ENCODE measurements at regions not wholly inside any gene's neighbourhood (a gene's known extent, or its start where the extent isn't known, plus 50 kb on each side); places are given as distances from the start of the nearest gene placed in this dataset.
A peak's percentile ranks its signal among the peaks of the same experiment; 100 is the strongest.

GRCh38 chr13:110794209-110794608, 80.7 kb downstream of the ING1 start:
- H3K4me3 ChIP-seq = no peak overlapping the region
- TF ChIP-seq CTCF (IDR thresholded peaks at IDR 0.05) = no peak
- H3K27me3 ChIP-seq = no peaks in the 10 kb centered on the region
- H3K9me3 ChIP-seq = peaks cover 0 to 17% of the 10 kb centered on the region in 2 donors
- H3K27ac ChIP-seq = no peak overlapping the region
- DNase-seq (ENCODE audit: low spot score) = no peak
- H3K36me3 ChIP-seq = no peaks in the 10 kb centered on the region
- peaks cover 0 to 9% of the 10 kb centered on the region in 2 donors for H3K4me1 ChIP-seq

DNA sequence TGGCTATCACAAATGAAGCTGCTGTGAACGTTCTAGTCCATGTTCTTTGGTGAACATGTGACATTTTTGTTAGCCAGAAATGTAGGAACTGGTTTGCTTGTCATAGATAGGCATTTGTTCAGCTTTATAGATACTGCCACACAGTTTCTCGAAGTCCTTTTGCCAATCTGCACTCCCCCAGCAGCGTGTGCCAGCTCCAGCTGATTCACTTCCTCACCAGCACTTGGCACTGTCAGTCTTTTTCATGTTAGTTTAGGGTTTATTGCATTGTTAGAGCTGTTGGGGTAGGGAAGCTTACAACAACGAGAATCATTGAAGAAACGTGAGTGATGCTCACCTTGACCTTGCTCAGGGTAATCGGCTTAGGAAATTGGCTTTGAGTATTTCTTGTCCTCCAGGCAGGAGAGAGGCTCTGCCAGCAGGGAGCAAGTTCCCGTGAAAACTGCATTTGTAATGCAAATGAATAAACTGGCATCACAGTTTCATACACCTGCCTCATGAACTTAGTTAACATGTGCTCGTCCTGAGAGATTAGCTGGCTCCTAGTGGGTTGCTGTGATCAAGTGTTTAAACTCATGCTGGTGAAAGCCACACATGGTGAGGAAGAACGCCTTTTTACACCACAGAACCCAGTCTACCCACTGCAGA, 83.9 kb downstream of the ING1 start:
- Histone ChIP-seq H3K27me3 (no peaks in the 10 kb centered on the region), H3K36me3 (no peaks in the 10 kb centered on the region), H3K27ac (no peak overlapping the region), H3K4me1 (peaks cover 0 to 10% of the 10 kb centered on the region in 2 donors), H3K9me3 (no peaks in the 10 kb centered on the region), H3K4me3 (no peak overlapping the region)
- no peak for DNase-seq (ENCODE audit: low spot score)
- TF ChIP-seq CTCF (IDR thresholded peaks at IDR 0.05) = no peak

GRCh38 chr13:110798081-110798994, 84.8 kb downstream of the ING1 start:
- no peak for DNase-seq (ENCODE audit: low spot score)

DNA sequence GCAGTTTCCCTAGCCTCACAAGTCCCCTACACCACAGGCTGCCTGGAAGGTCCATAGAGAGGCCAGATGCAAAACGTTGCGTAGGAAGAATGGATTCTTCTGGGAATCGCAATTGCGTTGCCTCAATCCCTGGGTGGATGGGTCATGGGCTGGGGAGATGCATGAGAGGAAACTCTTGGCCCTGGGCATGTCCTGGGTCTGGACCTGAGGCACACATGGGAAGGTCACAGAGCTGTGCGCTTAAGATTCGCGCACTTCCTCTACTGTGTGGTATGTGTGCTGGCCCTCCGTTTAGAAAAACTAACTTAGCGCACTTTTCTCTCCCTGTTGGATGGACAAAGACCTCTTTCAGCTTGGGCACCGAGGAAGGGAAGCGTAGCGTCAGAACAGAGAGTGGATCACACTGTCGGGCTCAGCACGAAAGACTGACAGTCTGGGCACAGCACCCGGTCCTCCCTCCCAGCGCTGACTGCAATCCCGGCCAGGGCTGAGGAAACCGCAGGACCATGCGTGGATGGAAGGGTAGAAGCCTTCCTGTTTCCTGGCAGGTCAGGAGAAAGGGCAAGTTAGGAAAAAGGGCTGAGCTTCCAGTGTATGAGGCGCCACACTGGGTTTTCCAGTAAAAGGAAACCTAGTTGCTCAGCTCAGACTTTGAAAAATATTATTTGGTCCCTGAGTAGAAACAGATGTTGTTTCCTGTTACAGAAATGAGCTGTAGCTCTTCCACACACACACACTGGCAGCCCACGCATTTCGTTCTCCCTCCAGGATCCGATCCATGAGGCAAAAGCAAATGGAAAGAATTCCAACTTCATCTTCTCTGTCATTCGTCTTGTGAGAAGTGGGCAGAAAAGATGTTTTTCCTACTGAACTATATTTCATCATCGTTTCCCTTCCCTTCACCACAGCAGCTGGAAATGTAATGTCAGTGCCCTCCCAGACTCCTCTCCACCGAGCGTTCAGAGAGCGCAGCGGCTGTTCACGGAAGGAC, 86.0 kb downstream of the ING1 start:
- H3K27ac ChIP-seq = peak overlapping the region; percentile 71 to 73
- H3K4me3 ChIP-seq = peak overlapping the region; percentile 13 to 34
- H3K4me1 ChIP-seq = peaks cover 0 to 6% of the 10 kb centered on the region in 2 donors
- H3K27me3 ChIP-seq = no peaks in the 10 kb centered on the region
- H3K36me3 ChIP-seq = no peaks in the 10 kb centered on the region
- DNase-seq (ENCODE audit: low spot score) = peak; percentile 73
- no peak for TF ChIP-seq CTCF (IDR thresholded peaks at IDR 0.05)
- H3K9me3 ChIP-seq = no peaks in the 10 kb centered on the region

More at GRCh38 chr13:110798081-110798994, 84.8 kb downstream of the ING1 start:
- Histone ChIP-seq H3K27ac (peak overlapping the region; percentile 71 to 73), H3K9me3 (no peaks in the 10 kb centered on the region), H3K4me1 (peaks cover 0 to 10% of the 10 kb centered on the region in 2 donors), H3K27me3 (no peaks in the 10 kb centered on the region), H3K4me3 (no peak overlapping the region), H3K36me3 (no peaks in the 10 kb centered on the region)
- TF ChIP-seq CTCF (IDR thresholded peaks at IDR 0.05) = no peak

GRCh38 chr13:110801044-110801443, 87.5 kb downstream of the ING1 start:
- Histone ChIP-seq H3K9me3 (no peaks in the 10 kb centered on the region), H3K27me3 (no peaks in the 10 kb centered on the region), H3K4me1 (peaks cover 0 to 6% of the 10 kb centered on the region in 2 donors), H3K4me3 (no peak overlapping the region), H3K36me3 (no peaks in the 10 kb centered on the region), H3K27ac (no peak overlapping the region)
- TF ChIP-seq CTCF (IDR thresholded peaks at IDR 0.05) = no peak
- no peak for DNase-seq (ENCODE audit: low spot score)

All from right atrium auricular region (tissue), 2 donors.